ENCODE measurements at regions not wholly inside any gene's neighbourhood (a gene's known extent, or its start where the extent isn't known, plus 50 kb on each side); places are given as distances from the start of the nearest gene placed in this dataset.

GRCh38 chr1:30588311-30589073 lies 134.9 kb downstream of the MATN1 start:
- DNase-seq: no peak
- Histone ChIP-seq H3K9me3 (no peaks in the 10 kb centered on the region), H3K36me3 (no peaks in the 10 kb centered on the region), H3K4me3 (no peak overlapping the region), H3K27me3 (no peaks in the 10 kb centered on the region), H3K4me1 (ENCODE audit: insufficient read depth) (no peaks in the 10 kb centered on the region), H3K27ac (no peak overlapping the region)
- TF ChIP-seq EP300 (IDR thresholded peaks at IDR 0.05) (no peak), POLR2A (IDR thresholded peaks at IDR 0.05) (no peak), CTCF (IDR thresholded peaks at IDR 0.05) (no peak)
- intact Hi-C loops (cut with DNase I): no loop called here
- 79 to 84% (median 80%) methylated on average over 10 of the region's 10 CpGs for WGBS, 3 donors

- Histone ChIP-seq H3K9me3 (no peaks in the 10 kb centered on the region), H3K27ac (no peak overlapping the region), H3K27me3 (no peaks in the 10 kb centered on the region), H3K36me3 (no peaks in the 10 kb centered on the region), H3K4me1 (ENCODE audit: insufficient read depth) (no peaks in the 10 kb centered on the region), H3K4me3 (no peak overlapping the region)
- intact Hi-C loops (cut with DNase I): no loop called here
- WGBS, 3 donors: 51 to 71% (median 65%) methylated on average over 7 of the region's 7 CpGs
- DNase-seq: no peak
- TF ChIP-seq POLR2A (IDR thresholded peaks at IDR 0.05) (no peak), EP300 (IDR thresholded peaks at IDR 0.05) (no peak), CTCF (IDR thresholded peaks at IDR 0.05) (no peak)
Measured at GRCh38 chr1:30586671-30587070, 136.7 kb downstream of the MATN1 start.

GRCh38 chr1:30579580-30579979 lies 143.8 kb downstream of the MATN1 start:
- no peak for DNase-seq
- TF ChIP-seq CTCF (IDR thresholded peaks at IDR 0.05): no peak
- TF ChIP-seq EP300 (IDR thresholded peaks at IDR 0.05): no peak
- no peak for TF ChIP-seq POLR2A (IDR thresholded peaks at IDR 0.05)
- intact Hi-C loops (cut with DNase I): no loop called here

GRCh38 chr1:30575066-30575465 lies 148.3 kb downstream of the MATN1 start:
- no peaks in the 10 kb centered on the region for H3K36me3 ChIP-seq
- no peak overlapping the region for H3K4me3 ChIP-seq
- intact Hi-C loops (cut with DNase I): no loop called here
- no peak overlapping the region for H3K27ac ChIP-seq
- no peak for DNase-seq
- H3K27me3 ChIP-seq: no peaks in the 10 kb centered on the region
- 24 to 39% (median 31%) methylated on average over 5 of the region's 5 CpGs for WGBS, 3 donors
- no peaks in the 10 kb centered on the region for H3K9me3 ChIP-seq
- H3K4me1 ChIP-seq (ENCODE audit: insufficient read depth): no peaks in the 10 kb centered on the region
- TF ChIP-seq CTCF (IDR thresholded peaks at IDR 0.05) (no peak), POLR2A (IDR thresholded peaks at IDR 0.05) (no peak), EP300 (IDR thresholded peaks at IDR 0.05) (no peak)

More at GRCh38 chr1:30579580-30579979, 143.8 kb downstream of the MATN1 start:
- no peaks in the 10 kb centered on the region for H3K9me3 ChIP-seq
- no peak overlapping the region for H3K27ac ChIP-seq
- H3K27me3 ChIP-seq: no peaks in the 10 kb centered on the region
- H3K36me3 ChIP-seq: no peaks in the 10 kb centered on the region
- H3K4me1 ChIP-seq (ENCODE audit: insufficient read depth): no peaks in the 10 kb centered on the region
- no peak overlapping the region for H3K4me3 ChIP-seq

All from ovary (tissue), 7 donors.